ENCODE measurements at regions not wholly inside any gene's neighbourhood (a gene's known extent, or its start where the extent isn't known, plus 50 kb on each side); places are given as distances from the start of the nearest gene placed in this dataset.
"Not testable (repeated sequence)": the region's sequence is repeated elsewhere in the genome, so short reads cannot be mapped to it uniquely, and the experiment has no call there.

DNA sequence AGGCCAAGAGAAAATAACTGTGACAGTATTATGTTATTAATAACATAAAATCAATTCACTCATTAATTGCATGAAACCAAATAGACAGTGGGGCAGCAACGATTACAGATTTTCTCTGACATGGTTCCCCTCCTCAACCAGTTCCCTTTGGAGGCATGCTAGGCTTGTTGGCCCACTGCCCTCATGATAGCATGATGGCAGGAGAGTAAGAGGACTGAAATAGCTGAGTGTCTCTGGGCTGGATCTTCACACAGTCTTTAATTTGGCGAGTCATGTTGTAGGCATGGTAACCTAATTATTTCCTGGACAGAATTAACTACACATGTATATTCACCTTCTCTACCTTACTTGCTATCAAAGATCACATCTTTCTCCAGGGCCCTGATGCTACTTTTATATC lies 266.2 kb upstream of the PELI2 start:
- Histone ChIP-seq H3K9me3 (ENCODE audit: control insufficient read depth in 5 of 5, low read length in 5 of 5) (no peaks in the 10 kb centered on the region), H3K36me3 (ENCODE audit: control insufficient read depth in 5 of 5, insufficient read depth in 5 of 5, low read length in 5 of 5) (no peaks in the 10 kb centered on the region), H3K4me1 (ENCODE audit: control insufficient read depth in 5 of 5, insufficient read depth in 5 of 5, low read length in 5 of 5) (peaks cover 2 to 16% (median 8%) of the 10 kb centered on the region in 5 donors), H3K27me3 (ENCODE audit: control insufficient read depth in 5 of 5, insufficient read depth in 4 of 5, low read length in 5 of 5) (peaks cover 0 to 2% (median 0%) of the 10 kb centered on the region in 5 donors), H3K9ac (ENCODE audit: low read length in 5 of 5) (no peak overlapping the region), H3K27ac (ENCODE audit: low read depth, low read length) (no peak overlapping the region), H3K4me3 (ENCODE audit: low read depth in 1 of 5, low read length in 5 of 5) (no peak overlapping the region)

DNA sequence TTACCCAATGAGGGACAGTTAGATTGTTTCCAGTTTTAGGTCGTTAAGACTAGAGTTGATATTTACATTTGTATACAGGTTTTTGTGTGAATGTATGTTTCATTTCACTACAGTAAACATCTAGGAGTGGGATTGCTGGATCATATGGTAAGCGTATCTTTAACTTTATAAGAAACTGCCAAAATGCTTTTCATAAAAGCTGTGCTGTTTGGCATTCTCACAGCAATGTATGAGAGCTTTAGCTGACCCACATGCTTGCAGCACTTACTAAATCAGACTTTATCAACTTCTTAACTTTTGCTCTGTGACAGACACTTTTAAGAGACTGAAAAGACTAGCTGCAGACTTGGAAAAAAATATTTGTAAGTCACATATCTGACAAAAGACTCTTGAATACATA lies 262.5 kb upstream of the PELI2 start:
- no peak overlapping the region for H3K27ac ChIP-seq (ENCODE audit: low read depth, low read length)
- peaks cover 0 to 12% (median 2%) of the 10 kb centered on the region in 5 donors for H3K9me3 ChIP-seq (ENCODE audit: control insufficient read depth in 5 of 5, low read length in 5 of 5)
- no peak overlapping the region for H3K9ac ChIP-seq (ENCODE audit: low read length in 5 of 5)
- peaks cover 0 to 2% (median 0%) of the 10 kb centered on the region in 5 donors for H3K27me3 ChIP-seq (ENCODE audit: control insufficient read depth in 5 of 5, insufficient read depth in 4 of 5, low read length in 5 of 5)
- no peaks in the 10 kb centered on the region for H3K36me3 ChIP-seq (ENCODE audit: control insufficient read depth in 5 of 5, insufficient read depth in 5 of 5, low read length in 5 of 5)
- no peak overlapping the region for H3K4me3 ChIP-seq (ENCODE audit: low read depth in 1 of 5, low read length in 5 of 5)
- H3K4me1 ChIP-seq (ENCODE audit: control insufficient read depth in 5 of 5, insufficient read depth in 5 of 5, low read length in 5 of 5): peaks cover 0 to 5% (median 0%) of the 10 kb centered on the region in 5 donors

DNA sequence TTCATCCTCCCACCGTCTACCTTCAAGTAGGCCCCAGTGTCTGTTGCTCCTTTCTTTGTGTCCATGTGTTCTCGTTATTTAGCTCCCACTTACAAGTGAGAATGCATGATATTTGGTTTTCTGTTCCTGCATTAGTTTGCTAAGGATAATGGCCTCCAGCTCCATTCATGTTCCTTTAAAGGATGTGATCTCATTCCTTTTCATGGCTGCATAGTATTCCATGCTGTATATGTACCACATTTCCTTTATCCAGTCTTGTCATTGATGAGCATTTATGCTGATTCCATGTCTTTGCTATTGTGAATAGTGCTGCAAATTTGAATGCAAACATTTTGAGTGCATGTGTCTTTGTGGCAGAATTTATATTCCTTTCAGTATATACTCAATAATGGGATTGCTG lies 259.6 kb upstream of the PELI2 start:
- Histone ChIP-seq H3K4me3 (ENCODE audit: low read depth in 1 of 5, low read length in 5 of 5) (no peak overlapping the region), H3K36me3 (ENCODE audit: control insufficient read depth in 5 of 5, insufficient read depth in 5 of 5, low read length in 5 of 5) (no peaks in the 10 kb centered on the region), H3K9me3 (ENCODE audit: control insufficient read depth in 5 of 5, low read length in 5 of 5) (peaks cover 0 to 17% (median 5%) of the 10 kb centered on the region in 5 donors), H3K27me3 (ENCODE audit: control insufficient read depth in 5 of 5, insufficient read depth in 4 of 5, low read length in 5 of 5) (no peaks in the 10 kb centered on the region), H3K9ac (ENCODE audit: low read length in 5 of 5) (no peak overlapping the region), H3K4me1 (ENCODE audit: control insufficient read depth in 5 of 5, insufficient read depth in 5 of 5, low read length in 5 of 5) (no peaks in the 10 kb centered on the region), H3K27ac (ENCODE audit: low read depth, low read length) (no peak overlapping the region)

GRCh38 chr14:55861561-55861960 lies 256.6 kb upstream of the PELI2 start:
- H3K27me3 ChIP-seq (ENCODE audit: control insufficient read depth in 5 of 5, insufficient read depth in 4 of 5, low read length in 5 of 5); H3K4me1 ChIP-seq (ENCODE audit: control insufficient read depth in 5 of 5, insufficient read depth in 5 of 5, low read length in 5 of 5); H3K4me3 ChIP-seq (ENCODE audit: low read depth in 1 of 5, low read length in 5 of 5); H3K27ac ChIP-seq (ENCODE audit: low read depth, low read length); H3K9ac ChIP-seq (ENCODE audit: low read length in 5 of 5); H3K36me3 ChIP-seq (ENCODE audit: control insufficient read depth in 5 of 5, insufficient read depth in 5 of 5, low read length in 5 of 5): not testable (repeated sequence)
- peaks cover 0 to 25% (median 15%) of the 10 kb centered on the region in 5 donors for H3K9me3 ChIP-seq (ENCODE audit: control insufficient read depth in 5 of 5, low read length in 5 of 5)

DNA sequence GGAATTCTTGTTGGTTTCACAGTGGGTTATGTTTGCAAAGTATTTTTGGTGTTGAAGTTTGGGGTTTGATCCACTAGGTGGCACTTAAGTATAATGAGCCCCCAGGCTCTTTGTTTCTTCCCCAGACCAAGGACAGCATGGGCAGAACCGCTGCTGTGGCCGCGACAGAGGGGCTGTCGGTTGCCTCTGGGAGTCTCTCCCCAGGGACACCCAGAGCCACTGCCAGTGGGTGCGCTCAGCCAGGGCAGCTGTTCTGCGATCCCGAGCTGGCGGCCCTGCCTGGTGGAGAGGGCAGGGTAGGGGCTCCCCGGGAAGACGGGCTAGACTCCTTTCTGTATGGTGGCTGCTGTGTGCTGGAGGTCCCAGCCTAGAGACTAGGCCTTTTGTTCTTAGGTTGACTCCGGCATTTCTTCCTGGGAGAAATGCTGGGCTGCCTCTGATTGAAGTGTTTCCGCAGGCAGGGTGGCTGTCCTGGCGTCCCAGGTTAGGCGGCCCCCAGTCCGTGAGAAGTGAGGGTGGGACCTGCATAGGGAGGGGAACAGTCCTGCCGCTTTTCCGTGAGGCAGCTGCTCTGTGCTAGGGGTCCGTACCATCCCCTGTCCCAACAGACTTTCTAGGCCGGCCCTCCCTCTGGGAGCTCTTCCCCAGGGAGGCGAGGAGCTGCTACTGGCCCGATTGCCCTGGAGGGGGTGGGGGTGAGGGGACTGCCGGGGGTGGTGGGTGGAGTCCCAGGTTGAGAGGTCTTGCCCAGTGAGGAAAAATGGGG lies 253.1 kb upstream of the PELI2 start:
- H3K4me1 ChIP-seq (ENCODE audit: control insufficient read depth in 5 of 5, insufficient read depth in 5 of 5, low read length in 5 of 5): no peaks in the 10 kb centered on the region
- no peak overlapping the region for H3K9ac ChIP-seq (ENCODE audit: low read length in 5 of 5)
- H3K27me3 ChIP-seq (ENCODE audit: control insufficient read depth in 5 of 5, insufficient read depth in 4 of 5, low read length in 5 of 5): no peaks in the 10 kb centered on the region
- no peak overlapping the region for H3K4me3 ChIP-seq (ENCODE audit: low read depth in 1 of 5, low read length in 5 of 5)
- H3K9me3 ChIP-seq (ENCODE audit: control insufficient read depth in 5 of 5, low read length in 5 of 5): peaks cover 0 to 17% (median 13%) of the 10 kb centered on the region in 5 donors
- no peak overlapping the region for H3K27ac ChIP-seq (ENCODE audit: low read depth, low read length)
- H3K36me3 ChIP-seq (ENCODE audit: control insufficient read depth in 5 of 5, insufficient read depth in 5 of 5, low read length in 5 of 5): no peaks in the 10 kb centered on the region

- Histone ChIP-seq H3K9ac (ENCODE audit: low read length in 5 of 5) (no peak overlapping the region), H3K4me1 (ENCODE audit: control insufficient read depth in 5 of 5, insufficient read depth in 5 of 5, low read length in 5 of 5) (no peaks in the 10 kb centered on the region), H3K27ac (ENCODE audit: low read depth, low read length) (no peak overlapping the region), H3K27me3 (ENCODE audit: control insufficient read depth in 5 of 5, insufficient read depth in 4 of 5, low read length in 5 of 5) (no peaks in the 10 kb centered on the region), H3K9me3 (ENCODE audit: control insufficient read depth in 5 of 5, low read length in 5 of 5) (peaks cover 0 to 13% (median 9%) of the 10 kb centered on the region in 5 donors), H3K36me3 (ENCODE audit: control insufficient read depth in 5 of 5, insufficient read depth in 5 of 5, low read length in 5 of 5) (no peaks in the 10 kb centered on the region), H3K4me3 (ENCODE audit: low read depth in 1 of 5, low read length in 5 of 5) (no peak overlapping the region)
Measured at GRCh38 chr14:55867311-55867710, 250.9 kb upstream of the PELI2 start.

- Histone ChIP-seq H3K27ac (ENCODE audit: low read depth, low read length) (no peak overlapping the region), H3K9me3 (ENCODE audit: control insufficient read depth in 5 of 5, low read length in 5 of 5) (peaks cover 0 to 13% (median 9%) of the 10 kb centered on the region in 5 donors), H3K4me1 (ENCODE audit: control insufficient read depth in 5 of 5, insufficient read depth in 5 of 5, low read length in 5 of 5) (no peaks in the 10 kb centered on the region), H3K9ac (ENCODE audit: low read length in 5 of 5) (no peak overlapping the region), H3K27me3 (ENCODE audit: control insufficient read depth in 5 of 5, insufficient read depth in 4 of 5, low read length in 5 of 5) (peaks cover 0 to 2% (median 0%) of the 10 kb centered on the region in 5 donors), H3K4me3 (ENCODE audit: low read depth in 1 of 5, low read length in 5 of 5) (no peak overlapping the region), H3K36me3 (ENCODE audit: control insufficient read depth in 5 of 5, insufficient read depth in 5 of 5, low read length in 5 of 5) (no peaks in the 10 kb centered on the region)
Measured at GRCh38 chr14:55867719-55868118, 250.5 kb upstream of the PELI2 start.

DNA sequence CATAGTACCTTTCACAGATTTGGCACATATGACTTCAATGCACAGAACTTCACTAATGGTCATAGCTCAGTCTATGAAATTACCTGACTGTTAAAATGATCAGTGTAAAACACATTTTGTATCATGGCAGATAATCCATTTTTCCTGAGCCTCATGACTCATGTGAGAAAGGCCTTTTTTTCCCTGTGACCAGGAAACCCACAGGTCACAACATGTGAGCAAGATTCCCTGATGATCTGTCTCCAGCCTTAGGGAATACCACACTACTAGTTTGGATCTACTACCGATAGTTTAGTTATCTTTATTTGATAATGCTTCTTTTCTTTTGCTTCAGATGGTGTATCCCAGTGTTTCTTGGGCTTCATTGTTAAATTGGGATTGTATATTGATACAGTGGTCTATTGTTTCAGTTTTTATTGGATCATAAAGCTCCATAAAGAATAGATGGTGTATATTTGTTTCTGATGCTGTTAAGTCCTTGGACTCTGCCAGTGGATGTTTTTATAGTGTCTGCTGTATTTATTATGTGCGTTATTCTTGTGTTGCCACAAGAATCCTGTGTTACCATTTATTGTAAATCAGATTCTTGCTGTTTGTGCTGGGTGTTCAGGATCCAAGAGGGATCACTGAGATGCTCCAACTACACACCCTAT lies 248.7 kb upstream of the PELI2 start:
- no peaks in the 10 kb centered on the region for H3K36me3 ChIP-seq (ENCODE audit: control insufficient read depth in 5 of 5, insufficient read depth in 5 of 5, low read length in 5 of 5)
- H3K4me3 ChIP-seq (ENCODE audit: low read depth in 1 of 5, low read length in 5 of 5): no peak overlapping the region
- no peak overlapping the region for H3K9ac ChIP-seq (ENCODE audit: low read length in 5 of 5)
- peaks cover 0 to 4% (median 0%) of the 10 kb centered on the region in 5 donors for H3K9me3 ChIP-seq (ENCODE audit: control insufficient read depth in 5 of 5, low read length in 5 of 5)
- no peak overlapping the region for H3K27ac ChIP-seq (ENCODE audit: low read depth, low read length)
- H3K27me3 ChIP-seq (ENCODE audit: control insufficient read depth in 5 of 5, insufficient read depth in 4 of 5, low read length in 5 of 5): peaks cover 0 to 2% (median 0%) of the 10 kb centered on the region in 5 donors
- no peaks in the 10 kb centered on the region for H3K4me1 ChIP-seq (ENCODE audit: control insufficient read depth in 5 of 5, insufficient read depth in 5 of 5, low read length in 5 of 5)

DNA sequence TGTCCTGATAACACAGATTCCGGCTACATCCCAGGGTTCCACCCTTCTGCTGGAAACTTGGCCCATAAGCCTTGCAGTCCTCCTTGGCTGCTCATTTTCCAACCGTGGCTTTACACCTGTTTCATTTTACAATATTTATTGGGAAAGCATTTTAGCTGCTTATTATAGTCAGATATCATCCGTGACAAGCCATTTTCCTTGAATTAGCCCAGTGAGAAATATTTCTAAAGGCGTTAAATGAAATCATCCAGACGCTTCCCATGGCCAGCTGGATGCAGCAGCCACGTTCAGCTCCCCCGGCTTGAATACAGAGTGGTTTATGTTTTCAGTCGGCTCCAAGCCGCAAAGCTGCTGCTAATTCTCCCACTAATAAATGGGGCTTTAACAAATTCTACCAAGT lies 245.0 kb upstream of the PELI2 start:
- Histone ChIP-seq H3K27me3 (ENCODE audit: control insufficient read depth in 5 of 5, insufficient read depth in 4 of 5, low read length in 5 of 5) (peaks cover 0 to 2% (median 0%) of the 10 kb centered on the region in 5 donors), H3K9me3 (ENCODE audit: control insufficient read depth in 5 of 5, low read length in 5 of 5) (no peaks in the 10 kb centered on the region), H3K9ac (ENCODE audit: low read length in 5 of 5) (no peak overlapping the region), H3K4me3 (ENCODE audit: low read depth in 1 of 5, low read length in 5 of 5) (no peak overlapping the region), H3K4me1 (ENCODE audit: control insufficient read depth in 5 of 5, insufficient read depth in 5 of 5, low read length in 5 of 5) (peaks cover 0 to 5% (median 2%) of the 10 kb centered on the region in 5 donors), H3K27ac (ENCODE audit: low read depth, low read length) (no peak overlapping the region), H3K36me3 (ENCODE audit: control insufficient read depth in 5 of 5, insufficient read depth in 5 of 5, low read length in 5 of 5) (no peaks in the 10 kb centered on the region)

DNA sequence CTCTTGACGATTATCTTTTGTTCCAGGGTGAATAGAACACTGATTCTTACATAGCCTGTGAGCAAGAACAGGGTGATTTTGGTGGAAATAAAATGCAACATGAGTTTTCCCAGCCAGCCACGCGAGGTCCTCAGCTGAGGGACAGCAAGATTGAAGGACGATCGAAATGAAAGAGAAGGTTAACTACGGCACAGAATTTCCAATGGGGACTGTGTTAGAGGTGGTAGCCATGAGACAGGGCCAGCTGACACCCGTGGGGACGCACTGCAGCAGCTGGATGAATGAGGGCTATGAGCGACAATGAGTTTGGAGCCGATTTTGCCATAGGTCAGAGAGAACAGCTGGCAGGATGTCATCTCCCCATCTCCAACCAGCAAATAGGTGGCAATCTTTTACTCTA lies 243.4 kb upstream of the PELI2 start:
- no peaks in the 10 kb centered on the region for H3K9me3 ChIP-seq (ENCODE audit: control insufficient read depth in 5 of 5, low read length in 5 of 5)
- no peaks in the 10 kb centered on the region for H3K36me3 ChIP-seq (ENCODE audit: control insufficient read depth in 5 of 5, insufficient read depth in 5 of 5, low read length in 5 of 5)
- H3K27ac ChIP-seq (ENCODE audit: low read depth, low read length): no peak overlapping the region
- peak overlapping the region in 1 of 5 donors; percentile 25 for H3K4me3 ChIP-seq (ENCODE audit: low read depth in 1 of 5, low read length in 5 of 5)
- H3K4me1 ChIP-seq (ENCODE audit: control insufficient read depth in 5 of 5, insufficient read depth in 5 of 5, low read length in 5 of 5): peaks cover 0 to 5% (median 2%) of the 10 kb centered on the region in 5 donors
- peaks cover 0 to 6% (median 0%) of the 10 kb centered on the region in 5 donors for H3K27me3 ChIP-seq (ENCODE audit: control insufficient read depth in 5 of 5, insufficient read depth in 4 of 5, low read length in 5 of 5)
- no peak overlapping the region for H3K9ac ChIP-seq (ENCODE audit: low read length in 5 of 5)

Data from subcutaneous abdominal adipose tissue (tissue), 5 donors.